ENCODE measurements at regions not wholly inside any gene's neighbourhood (a gene's known extent, or its start where the extent isn't known, plus 50 kb on each side); places are given as distances from the start of the nearest gene placed in this dataset.

- ATAC-seq (no peak), DNase-seq (no peak)
- Histone ChIP-seq H3K4me3 (no peak overlapping the region), H3K9me3 (peaks cover 2% of the 10 kb centered on the region), H3K4me1 (ENCODE audit: low read depth) (no peaks in the 10 kb centered on the region), H3K36me3 (ENCODE audit: low read depth) (no peaks in the 10 kb centered on the region)
- intact Hi-C loops (cut with DNase I, micrococcal nuclease) = no loop called here
- TF ChIP-seq, protein P1, sequence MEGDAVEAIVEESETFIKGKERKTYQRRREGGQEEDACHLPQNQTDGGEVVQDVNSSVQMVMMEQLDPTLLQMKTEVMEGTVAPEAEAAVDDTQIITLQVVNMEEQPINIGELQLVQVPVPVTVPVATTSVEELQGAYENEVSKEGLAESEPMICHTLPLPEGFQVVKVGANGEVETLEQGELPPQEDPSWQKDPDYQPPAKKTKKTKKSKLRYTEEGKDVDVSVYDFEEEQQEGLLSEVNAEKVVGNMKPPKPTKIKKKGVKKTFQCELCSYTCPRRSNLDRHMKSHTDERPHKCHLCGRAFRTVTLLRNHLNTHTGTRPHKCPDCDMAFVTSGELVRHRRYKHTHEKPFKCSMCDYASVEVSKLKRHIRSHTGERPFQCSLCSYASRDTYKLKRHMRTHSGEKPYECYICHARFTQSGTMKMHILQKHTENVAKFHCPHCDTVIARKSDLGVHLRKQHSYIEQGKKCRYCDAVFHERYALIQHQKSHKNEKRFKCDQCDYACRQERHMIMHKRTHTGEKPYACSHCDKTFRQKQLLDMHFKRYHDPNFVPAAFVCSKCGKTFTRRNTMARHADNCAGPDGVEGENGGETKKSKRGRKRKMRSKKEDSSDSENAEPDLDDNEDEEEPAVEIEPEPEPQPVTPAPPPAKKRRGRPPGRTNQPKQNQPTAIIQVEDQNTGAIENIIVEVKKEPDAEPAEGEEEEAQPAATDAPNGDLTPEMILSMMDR (IDR thresholded peaks at IDR 0.05) = no peak
These were observed 1309.7 kb downstream of the ROBO2 start for GRCh38 chr3:78349571-78349970.

GRCh38 chr3:78351334-78351733 is 1311.4 kb downstream of the ROBO2 start:
- intact Hi-C loops (cut with DNase I, micrococcal nuclease) = no loop called here
- peaks cover 2% of the 10 kb centered on the region for H3K9me3 ChIP-seq
- DNase-seq = no peak
- H3K4me1 ChIP-seq (ENCODE audit: low read depth) = no peaks in the 10 kb centered on the region
- H3K36me3 ChIP-seq (ENCODE audit: low read depth) = no peaks in the 10 kb centered on the region
- no peak overlapping the region for H3K4me3 ChIP-seq
- ATAC-seq = no peak
- TF ChIP-seq, protein P1 (IDR thresholded peaks at IDR 0.05) = no peak

DNA sequence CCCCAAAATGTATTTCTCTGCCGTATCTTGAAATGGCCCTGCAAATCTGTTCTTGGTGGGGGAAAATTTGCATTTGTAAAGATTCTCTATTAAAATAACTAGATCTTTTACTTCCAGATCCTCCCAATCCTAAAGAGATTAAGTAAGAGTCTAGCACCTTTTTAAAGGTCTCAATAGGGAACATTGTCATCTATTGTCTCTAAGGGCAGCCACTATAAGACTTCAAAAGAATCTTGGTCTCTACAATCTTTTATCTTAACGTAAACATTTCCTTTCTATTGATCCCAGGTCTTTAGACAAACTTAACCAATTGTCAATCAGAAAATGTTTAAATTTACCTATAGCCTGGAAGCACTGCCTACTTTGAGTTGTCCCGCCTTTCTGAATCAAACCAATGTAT is 1313.3 kb downstream of the ROBO2 start:
- intact Hi-C loops (cut with DNase I, micrococcal nuclease) = no loop called here

DNA sequence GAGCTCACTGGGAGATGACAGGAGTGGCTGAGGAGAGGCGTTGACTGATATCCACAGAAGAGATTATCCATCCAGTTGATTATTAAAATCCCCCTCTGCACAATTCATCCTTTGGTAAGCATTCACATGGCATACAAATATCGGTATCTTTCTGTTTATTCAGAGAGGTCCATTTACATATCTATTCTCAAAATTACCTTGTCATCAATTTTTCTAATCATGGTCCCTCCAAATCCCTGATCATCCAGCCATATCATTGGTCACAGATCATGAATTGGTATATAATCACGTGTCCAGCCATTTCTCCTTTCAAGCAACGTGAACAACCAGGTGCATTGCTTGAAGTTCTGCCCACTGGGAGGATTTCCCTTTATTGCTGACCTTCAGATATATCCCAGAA is 1321.0 kb downstream of the ROBO2 start:
- no peaks in the 10 kb centered on the region for H3K4me1 ChIP-seq (ENCODE audit: low read depth)
- TF ChIP-seq, protein P1 (IDR thresholded peaks at IDR 0.05) = no peak
- DNase-seq (no peak), ATAC-seq (no peak)
- H3K4me3 ChIP-seq = no peak overlapping the region
- intact Hi-C loops (cut with DNase I, micrococcal nuclease) = no loop called here
- no peaks in the 10 kb centered on the region for H3K36me3 ChIP-seq (ENCODE audit: low read depth)
- peaks cover 5% of the 10 kb centered on the region for H3K9me3 ChIP-seq

More for the DNA sequence above, 1313.3 kb downstream of the ROBO2 start:
- Histone ChIP-seq H3K9me3 (peaks cover 2% of the 10 kb centered on the region), H3K4me1 (ENCODE audit: low read depth) (no peaks in the 10 kb centered on the region), H3K4me3 (no peak overlapping the region), H3K36me3 (ENCODE audit: low read depth) (no peaks in the 10 kb centered on the region)
- ATAC-seq (no peak), DNase-seq (no peak)
- TF ChIP-seq, protein P1 (IDR thresholded peaks at IDR 0.05) = no peak

DNA sequence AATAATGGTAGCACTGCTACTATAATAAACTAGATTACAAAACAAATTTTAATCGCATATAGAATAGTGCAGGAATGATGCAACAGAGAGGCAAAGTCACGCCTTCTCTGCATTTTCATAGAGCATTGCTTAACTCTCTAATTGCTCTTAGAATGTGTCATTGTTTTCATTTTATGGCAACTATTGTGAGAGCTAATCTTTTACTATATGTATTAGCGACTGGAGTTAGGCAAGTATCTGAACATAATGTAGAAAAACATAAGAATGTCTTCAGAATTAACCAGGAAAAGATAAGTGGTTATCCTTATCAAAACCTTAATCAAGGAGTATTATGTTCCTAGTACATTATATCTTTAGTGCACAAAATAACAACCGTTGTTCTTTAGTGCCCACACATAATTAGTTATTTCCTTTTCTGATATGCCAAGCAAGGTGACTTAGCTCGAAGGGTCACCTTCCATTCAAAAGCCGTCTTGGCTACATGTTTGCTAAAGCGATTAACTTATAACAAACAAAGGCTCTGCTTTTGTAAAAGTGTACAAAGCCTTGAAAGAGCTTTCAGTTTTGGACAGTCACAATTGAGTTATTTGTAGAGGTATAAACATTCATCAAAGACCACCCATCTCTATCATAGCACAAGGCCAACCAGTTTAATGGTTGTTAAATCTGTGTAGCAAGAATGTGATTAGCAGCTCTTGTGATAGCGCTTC is 1328.9 kb downstream of the ROBO2 start:
- Histone ChIP-seq H3K36me3 (ENCODE audit: low read depth) (no peaks in the 10 kb centered on the region), H3K9me3 (peaks cover 2% of the 10 kb centered on the region), H3K4me3 (no peak overlapping the region), H3K4me1 (ENCODE audit: low read depth) (no peaks in the 10 kb centered on the region)
- ATAC-seq = no peak
- intact Hi-C loops (cut with DNase I, micrococcal nuclease) = no loop called here
- no peak for DNase-seq
- TF ChIP-seq, protein P1 (IDR thresholded peaks at IDR 0.05) = no peak

DNA sequence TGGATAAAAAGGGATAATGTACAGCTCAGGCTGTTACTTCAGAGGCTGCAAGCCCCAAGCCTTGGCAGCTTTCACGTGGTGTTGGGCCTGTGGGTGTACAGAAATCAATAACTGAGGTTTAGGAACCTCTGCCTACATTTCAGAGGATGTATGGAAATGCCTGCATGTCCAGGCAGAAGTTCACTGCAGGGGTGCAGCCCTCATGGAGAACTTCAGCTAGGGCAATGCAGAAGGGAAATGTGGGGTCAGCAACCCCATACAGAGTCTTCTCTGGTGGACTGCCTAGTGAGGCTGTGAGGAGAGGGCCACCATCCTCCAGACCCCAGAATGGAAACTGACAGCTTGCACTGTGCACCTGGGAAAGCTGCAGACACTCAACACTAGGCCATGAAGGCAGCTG is 1350.3 kb downstream of the ROBO2 start:
- H3K4me1 ChIP-seq (ENCODE audit: low read depth) = no peaks in the 10 kb centered on the region
- TF ChIP-seq, protein P1 (IDR thresholded peaks at IDR 0.05) = no peak
- intact Hi-C loops (cut with DNase I, micrococcal nuclease) = no loop called here
- ATAC-seq = no peak
- no peak overlapping the region for H3K4me3 ChIP-seq
- H3K9me3 ChIP-seq = peaks cover 22% of the 10 kb centered on the region
- H3K36me3 ChIP-seq (ENCODE audit: low read depth) = no peaks in the 10 kb centered on the region
- DNase-seq = no peak

All from mucosa of descending colon (tissue), 3 donors.